Inflammatory macrophage treated with lipopolysaccharide for 1 hour (primary cell): ENCODE measurements at regions not wholly inside any gene's neighbourhood (a gene's known extent, or its start where the extent isn't known, plus 50 kb on each side); places are given as distances from the start of the nearest gene placed in this dataset.
"Not testable (repeated sequence)": the region's sequence is repeated elsewhere in the genome, so short reads cannot be mapped to it uniquely, and the experiment has no call there.

Experiments
- DNase-seq, 2 donors: peaks; one replicate each; pipeline ENCODE4 v3.0.0-alpha.2; 2020 to 2022

GRCh38 chr5:157999696-158000095, 140.8 kb upstream of the CLINT1 start:
- DNase-seq, result no peak

GRCh38 chr5:157997991-157998504, 139.1 kb upstream of the CLINT1 start:
- DNase-seq, result peak; percentile 90 to 96

- DNase-seq, result peak; percentile 46 to 66
These were observed 136.1 kb upstream of the CLINT1 start for GRCh38 chr5:157994906-157995519.

GRCh38 chr5:157993986-157994691, 135.2 kb upstream of the CLINT1 start:
- no peak for DNase-seq

GRCh38 chr5:157993201-157993600, 134.3 kb upstream of the CLINT1 start:
- DNase-seq, result peak; percentile 8 to 16

GRCh38 chr5:157990583-157991181, 131.7 kb upstream of the CLINT1 start:
- no peak for DNase-seq

GRCh38 chr5:157989296-157989695, 130.4 kb upstream of the CLINT1 start:
- DNase-seq, result no peak

GRCh38 chr5:157987259-157987658, 128.3 kb upstream of the CLINT1 start:
- no peak for DNase-seq

GRCh38 chr5:157986431-157986990, 127.6 kb upstream of the CLINT1 start:
- no peak for DNase-seq

- no peak for DNase-seq
These were observed 125.7 kb upstream of the CLINT1 start for GRCh38 chr5:157984611-157985010.

GRCh38 chr5:157983906-157984551, 125.1 kb upstream of the CLINT1 start:
- DNase-seq, result no peak

GRCh38 chr5:157978061-157978460, 119.1 kb upstream of the CLINT1 start:
- no peak for DNase-seq

- DNase-seq, result no peak
These were observed 117.5 kb upstream of the CLINT1 start for GRCh38 chr5:157976429-157976828.

GRCh38 chr5:157972579-157972978, 113.6 kb upstream of the CLINT1 start:
- no peak for DNase-seq

GRCh38 chr5:157971571-157972216, 112.7 kb upstream of the CLINT1 start:
- DNase-seq, result no peak

GRCh38 chr5:157968570-157968969, 109.6 kb upstream of the CLINT1 start:
- DNase-seq, result not testable (repeated sequence)

GRCh38 chr5:157965989-157966388, 107.0 kb upstream of the CLINT1 start:
- DNase-seq, result no peak

GRCh38 chr5:157965040-157965678, 106.2 kb upstream of the CLINT1 start:
- DNase-seq, result no peak

GRCh38 chr5:157963761-157964160, 104.8 kb upstream of the CLINT1 start:
- DNase-seq, result peak in 1 of 2 donors; percentile 30

- no peak for DNase-seq
These were observed 104.3 kb upstream of the CLINT1 start for GRCh38 chr5:157963244-157963643.

GRCh38 chr5:157962686-157963085, 103.7 kb upstream of the CLINT1 start:
- DNase-seq, result not testable (repeated sequence)
